CD4-positive, alpha-beta T cell (primary cell): ENCODE measurements at regions not wholly inside any gene's neighbourhood (a gene's known extent, or its start where the extent isn't known, plus 50 kb on each side); places are given as distances from the start of the nearest gene placed in this dataset.

Experiments
- ATAC-seq: fragments of 200-7000 bp; cut with Tn5 transposase; one replicate; pipeline ENCODE4 v1.10.0; 2022; ENCODE audit warnings: mild to moderate bottlenecking; ENCODE audit not compliant: poor library complexity
- CTCF ChIA-PET: fragments of 350-600 bp; sonication (Branson Sonifier 250); formaldehyde crosslinking; loops from one replicate; lab custom pipeline; 2021; ENCODE audit warnings: antibody characterized with exemption, inconsistent platforms; lab: Charles Lee
- POLR2A ChIA-PET: fragments of 350-600 bp; sonication (Branson Sonifier 250); formaldehyde crosslinking; loops from one replicate; lab custom pipeline; 2021; ENCODE audit warnings: antibody characterized with exemption, inconsistent platforms; lab: Charles Lee
- DNase-seq, 14 experiments: peaks; one replicate each; pipeline ENCODE4 v3.0.0-alpha.2; 2013 to 2020; ENCODE audit warnings: mixed read lengths in 2 of 14
- H3K27ac ChIP-seq, 2 donors: one replicate each; pipeline versions ENCODE4 v1.5.1 to v1.7.0; 2013; ENCODE audit warnings: low read length in 2 of 2, low read depth in 1 of 2, mild to moderate bottlenecking in 1 of 2
- H3K27me3 ChIP-seq, 2 experiments: 1 replicate in 1 of 2; 2 replicates in 1 of 2; pipeline versions ENCODE4 v1.6.1 to v1.7.0; 2013; ENCODE audit warnings: low read length in 2 of 2, control low read depth in 1 of 2, mild to moderate bottlenecking in 1 of 2, moderate library complexity in 1 of 2; ENCODE audit not compliant: insufficient read depth in 2 of 2, control insufficient read depth in 1 of 2
- H3K36me3 ChIP-seq: one replicate; pipeline ENCODE4 v1.6.1; 2013; ENCODE audit warnings: low read length, control low read depth; ENCODE audit not compliant: insufficient read depth
- H3K4me1 ChIP-seq: one replicate; pipeline ENCODE4 v1.6.1; 2013; ENCODE audit warnings: low read length, control low read depth; ENCODE audit not compliant: insufficient read depth
- H3K4me3 ChIP-seq: one replicate; pipeline ENCODE4 v1.5.1; 2013; ENCODE audit warnings: mild to moderate bottlenecking, low read length, moderate library complexity
- H3K9me3 ChIP-seq, 2 experiments: 1 replicate in 1 of 2; 2 replicates in 1 of 2; pipeline versions ENCODE4 v1.6.1 to v1.7.0; 2013; ENCODE audit warnings: low read length in 2 of 2, mild to moderate bottlenecking in 2 of 2, control low read depth in 1 of 2, moderate library complexity in 1 of 2; ENCODE audit not compliant: control insufficient read depth in 1 of 2, insufficient read depth in 1 of 2
- H3K27ac Mint-ChIP-seq: one replicate; pipeline ENCODE4 v1.8.0; 2020; ENCODE audit warnings: mixed read lengths
- H3K27me3 Mint-ChIP-seq: one replicate; pipeline ENCODE4 v1.8.0; 2021; ENCODE audit warnings: mixed read lengths
- H3K36me3 Mint-ChIP-seq: one replicate; pipeline ENCODE4 v1.8.0; 2021; ENCODE audit warnings: low read depth, mixed read lengths
- H3K4me1 Mint-ChIP-seq: one replicate; pipeline ENCODE4 v1.8.0; 2021; ENCODE audit warnings: low read depth, mixed read lengths
- H3K4me3 Mint-ChIP-seq: one replicate; pipeline ENCODE4 v1.8.0; 2020; ENCODE audit warnings: mild to moderate bottlenecking, mixed read lengths
- H3K9me3 Mint-ChIP-seq: one replicate; pipeline ENCODE4 v1.8.0; 2020; ENCODE audit warnings: mixed read lengths
- intact Hi-C, 2 experiments: fragments of 100-400 bp; cut with DNase I in 1 of 2; cut with micrococcal nuclease in 1 of 2; formaldehyde crosslinking; loops; one replicate each; pipeline versions ENCODE4 v1.15.1 to v1.9.0; 2023 to 2025; cut with DNase I, micrococcal nuclease
- TF ChIP-seq, protein P1 (sequence below): fragments of 200-600 bp; IDR thresholded peaks from one replicate; pipeline ENCODE4 v1.8.0; 2022; ENCODE audit warnings: antibody characterized with exemption, mild to moderate bottlenecking

DNA sequence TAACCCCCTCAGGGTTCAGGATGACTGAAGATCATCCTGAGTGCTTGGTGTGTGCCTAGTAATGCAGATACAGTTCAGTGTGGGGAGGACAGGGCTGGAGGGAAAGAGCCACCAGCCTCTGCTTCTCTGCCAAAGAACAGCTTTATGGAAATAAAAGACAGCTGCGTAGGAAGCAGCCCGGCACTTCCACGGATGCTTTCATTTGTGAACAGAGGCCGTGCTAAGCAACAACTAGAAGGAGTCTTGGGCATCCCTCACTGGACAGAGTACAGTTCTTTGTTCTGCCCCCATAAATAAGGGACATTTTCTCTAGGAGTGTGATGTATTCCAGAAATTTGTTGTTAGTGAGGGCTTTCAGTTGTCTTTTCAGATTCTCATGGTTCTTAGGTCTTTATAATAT, 194.8 kb upstream of the RGMA start:
- H3K4me1 ChIP-seq = no peaks in the 10 kb centered on the region
- H3K27ac ChIP-seq = no peak overlapping the region
- no peak for DNase-seq
- H3K36me3 Mint-ChIP-seq = no peaks in the 10 kb centered on the region
- no peak overlapping the region for H3K27ac Mint-ChIP-seq
- ChIA-PET CTCF (no interaction called here), POLR2A (no interaction called here)
- peaks cover 3 to 4% of the 10 kb centered on the region in 2 experiments for H3K27me3 ChIP-seq
- no peaks in the 10 kb centered on the region for H3K36me3 ChIP-seq
- H3K4me3 Mint-ChIP-seq = no peak overlapping the region
- TF ChIP-seq, protein P1, sequence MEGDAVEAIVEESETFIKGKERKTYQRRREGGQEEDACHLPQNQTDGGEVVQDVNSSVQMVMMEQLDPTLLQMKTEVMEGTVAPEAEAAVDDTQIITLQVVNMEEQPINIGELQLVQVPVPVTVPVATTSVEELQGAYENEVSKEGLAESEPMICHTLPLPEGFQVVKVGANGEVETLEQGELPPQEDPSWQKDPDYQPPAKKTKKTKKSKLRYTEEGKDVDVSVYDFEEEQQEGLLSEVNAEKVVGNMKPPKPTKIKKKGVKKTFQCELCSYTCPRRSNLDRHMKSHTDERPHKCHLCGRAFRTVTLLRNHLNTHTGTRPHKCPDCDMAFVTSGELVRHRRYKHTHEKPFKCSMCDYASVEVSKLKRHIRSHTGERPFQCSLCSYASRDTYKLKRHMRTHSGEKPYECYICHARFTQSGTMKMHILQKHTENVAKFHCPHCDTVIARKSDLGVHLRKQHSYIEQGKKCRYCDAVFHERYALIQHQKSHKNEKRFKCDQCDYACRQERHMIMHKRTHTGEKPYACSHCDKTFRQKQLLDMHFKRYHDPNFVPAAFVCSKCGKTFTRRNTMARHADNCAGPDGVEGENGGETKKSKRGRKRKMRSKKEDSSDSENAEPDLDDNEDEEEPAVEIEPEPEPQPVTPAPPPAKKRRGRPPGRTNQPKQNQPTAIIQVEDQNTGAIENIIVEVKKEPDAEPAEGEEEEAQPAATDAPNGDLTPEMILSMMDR = no peak
- peaks cover 14% of the 10 kb centered on the region for H3K27me3 Mint-ChIP-seq
- no peaks in the 10 kb centered on the region for H3K9me3 ChIP-seq
- no peak overlapping the region for H3K4me3 ChIP-seq
- no peaks in the 10 kb centered on the region for H3K9me3 Mint-ChIP-seq
- H3K4me1 Mint-ChIP-seq = no peaks in the 10 kb centered on the region
- intact Hi-C loops = no loop called here
- ATAC-seq = no peak

DNA sequence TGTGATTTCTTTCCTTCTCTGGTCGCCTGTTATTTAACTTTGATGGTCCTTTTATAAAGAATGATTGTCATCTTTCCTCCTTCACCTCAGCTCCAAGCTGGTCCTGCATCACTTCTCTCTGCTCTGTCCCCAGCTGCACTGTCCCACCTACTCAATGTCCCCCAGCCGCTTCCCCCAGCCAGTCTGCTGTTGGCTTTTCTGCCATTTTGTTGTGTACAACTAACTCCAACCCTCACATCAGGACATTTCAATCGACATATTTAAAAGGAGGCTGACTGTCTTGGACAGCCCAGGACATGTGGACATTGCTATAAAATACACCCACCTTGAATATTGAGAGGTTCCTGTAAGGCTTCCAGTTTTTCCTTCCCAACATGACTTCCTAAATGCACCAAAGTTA, 193.8 kb upstream of the RGMA start:
- no peak for ATAC-seq

DNA sequence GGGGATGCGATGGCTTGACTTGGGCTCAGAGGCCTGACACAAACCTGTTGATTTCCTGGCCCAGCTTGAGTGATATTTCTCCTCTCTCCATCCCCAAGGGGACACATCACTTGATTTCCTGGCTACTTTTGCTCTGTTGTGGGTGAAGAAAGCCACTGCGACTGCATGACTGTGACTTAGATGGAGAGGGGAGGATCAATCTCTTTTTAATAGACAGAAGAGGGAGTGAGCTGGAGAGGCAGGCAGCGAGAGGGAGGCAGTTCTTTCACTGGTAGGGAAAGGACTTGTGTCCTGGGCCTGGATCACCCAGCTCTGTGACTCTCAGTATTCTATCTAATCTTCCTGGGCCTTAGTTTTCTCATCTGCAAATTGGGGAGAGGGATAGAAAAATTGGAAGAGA, 189.8 kb upstream of the RGMA start:
- no peaks in the 10 kb centered on the region for H3K4me1 Mint-ChIP-seq

More for the DNA sequence above, 193.8 kb upstream of the RGMA start:
- intact Hi-C loops = no loop called here
- H3K27ac ChIP-seq = no peak overlapping the region
- Mint-ChIP-seq H3K27ac (no peak overlapping the region), H3K4me1 (no peaks in the 10 kb centered on the region), H3K9me3 (no peaks in the 10 kb centered on the region), H3K4me3 (no peak overlapping the region), H3K36me3 (no peaks in the 10 kb centered on the region), H3K27me3 (peaks cover 13% of the 10 kb centered on the region)
- TF ChIP-seq, protein P1 = no peak
- no peaks in the 10 kb centered on the region for H3K4me1 ChIP-seq
- DNase-seq = no peak
- H3K36me3 ChIP-seq = no peaks in the 10 kb centered on the region
- H3K9me3 ChIP-seq = no peaks in the 10 kb centered on the region
- H3K4me3 ChIP-seq = no peak overlapping the region
- ChIA-PET POLR2A (no interaction called here), CTCF (no interaction called here)
- H3K27me3 ChIP-seq = peaks cover 3 to 4% of the 10 kb centered on the region in 2 experiments

More for the DNA sequence above, 189.8 kb upstream of the RGMA start:
- no peak overlapping the region for H3K27ac Mint-ChIP-seq
- Histone ChIP-seq H3K27ac (no peak overlapping the region), H3K4me1 (no peaks in the 10 kb centered on the region), H3K36me3 (no peaks in the 10 kb centered on the region), H3K4me3 (no peak overlapping the region), H3K9me3 (no peaks in the 10 kb centered on the region), H3K27me3 (peaks cover 0 to 3% of the 10 kb centered on the region in 2 experiments)
- H3K9me3 Mint-ChIP-seq = no peaks in the 10 kb centered on the region
- intact Hi-C loops = no loop called here
- no peak for DNase-seq
- H3K36me3 Mint-ChIP-seq = no peaks in the 10 kb centered on the region
- POLR2A ChIA-PET = no interaction called here
- H3K27me3 Mint-ChIP-seq = peaks cover 6% of the 10 kb centered on the region
- CTCF ChIA-PET = no interaction called here
- ATAC-seq = no peak
- no peak overlapping the region for H3K4me3 Mint-ChIP-seq
- TF ChIP-seq, protein P1 = no peak
